SIG-M5 (cell line): ENCODE measurements at regions not wholly inside any gene's neighbourhood (a gene's known extent, or its start where the extent isn't known, plus 50 kb on each side); places are given as distances from the start of the nearest gene placed in this dataset.

Experiments used
- DNase-seq: peaks from one replicate; lab custom pipeline; 2025; lab: John Stamatoyannopoulos, UW

- no peak for DNase-seq
Observed at GRCh38 chr14:61226015-61226654, 55.0 kb downstream of the TMEM30B start.

DNA sequence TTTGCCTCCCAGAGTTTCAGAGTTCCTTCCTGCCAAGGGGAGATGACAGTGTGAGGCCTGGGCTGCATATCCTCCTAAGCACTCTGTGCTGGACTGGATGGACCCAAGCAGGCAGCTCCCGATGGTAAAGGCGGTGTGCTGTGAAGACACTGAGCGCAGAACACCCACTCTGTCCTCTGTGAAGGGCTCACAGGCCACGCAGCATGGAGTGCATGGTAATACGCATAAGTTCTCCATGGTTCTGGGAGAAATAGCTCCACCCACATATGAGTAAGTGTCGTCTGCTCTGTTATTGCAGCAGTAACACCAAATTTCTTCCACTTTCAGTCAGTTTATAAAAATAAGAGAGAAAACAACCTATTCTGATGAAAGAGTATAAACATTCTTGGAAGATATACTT is 55.8 kb downstream of the TMEM30B start:
- DNase-seq = no peak

DNA sequence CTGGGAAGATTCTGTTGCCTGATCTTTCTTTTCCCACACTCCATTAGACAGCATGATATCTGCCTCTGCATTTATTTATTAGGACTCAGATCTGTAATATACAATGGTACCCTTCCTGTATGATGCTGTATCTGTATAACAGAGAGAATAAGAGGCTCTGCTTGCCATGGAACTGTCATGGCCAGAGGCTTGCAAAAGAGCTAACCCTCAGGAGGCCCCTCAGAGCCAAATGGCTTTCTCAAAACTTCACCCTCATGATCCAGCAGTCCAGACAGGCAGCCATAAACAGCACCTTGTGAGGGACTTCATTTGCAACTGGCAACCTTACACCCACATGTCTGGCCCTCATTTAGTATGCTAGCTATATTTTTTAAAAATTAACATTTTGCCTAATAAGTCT is 57.6 kb downstream of the TMEM30B start:
- no peak for DNase-seq

DNA sequence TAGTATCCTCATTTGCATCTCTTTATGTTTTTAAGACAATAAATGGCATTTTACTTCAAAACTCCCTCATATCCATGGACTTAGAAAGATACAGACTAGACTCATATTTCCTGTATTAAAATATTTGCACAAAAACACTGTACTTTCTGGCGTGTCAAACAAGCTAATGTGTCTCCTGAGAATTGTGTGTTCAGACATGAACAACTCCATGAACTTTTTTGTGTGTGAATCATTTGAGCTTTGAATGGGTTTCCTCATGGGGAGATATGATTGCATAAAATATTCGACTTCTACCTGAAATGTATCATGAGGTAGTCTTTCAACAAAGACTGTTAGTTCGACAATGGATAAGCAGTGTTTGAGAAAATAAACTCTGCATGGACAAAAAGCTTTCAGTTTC is 58.8 kb downstream of the TMEM30B start:
- DNase-seq = no peak

- DNase-seq = no peak
Observed at GRCh38 chr14:61221906-61222305, 59.2 kb downstream of the TMEM30B start.

- no peak for DNase-seq
Observed at GRCh38 chr14:61219673-61220072, 61.5 kb downstream of the TMEM30B start.

- no peak for DNase-seq
Observed at GRCh38 chr14:61219256-61219655, 61.9 kb downstream of the TMEM30B start.

DNA sequence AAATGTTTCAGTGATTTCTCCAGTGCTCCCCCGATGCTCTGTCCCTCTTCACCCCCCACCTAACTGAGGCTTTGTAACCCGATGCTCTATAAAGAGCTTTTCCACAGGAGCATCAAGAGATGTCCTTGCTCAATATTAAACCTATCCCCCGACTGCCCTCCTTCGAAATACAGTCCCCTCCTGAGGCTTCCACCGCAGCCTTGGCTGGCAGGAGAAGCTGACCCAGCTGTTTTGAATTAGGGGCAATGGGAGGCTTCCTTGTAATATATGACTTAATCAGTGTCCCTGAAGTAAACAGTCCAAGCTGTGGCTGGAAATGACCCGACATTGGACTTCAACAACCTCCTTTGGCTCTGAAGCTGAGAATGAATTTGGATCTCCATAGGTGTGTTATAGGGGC is 62.4 kb downstream of the TMEM30B start:
- no peak for DNase-seq

DNA sequence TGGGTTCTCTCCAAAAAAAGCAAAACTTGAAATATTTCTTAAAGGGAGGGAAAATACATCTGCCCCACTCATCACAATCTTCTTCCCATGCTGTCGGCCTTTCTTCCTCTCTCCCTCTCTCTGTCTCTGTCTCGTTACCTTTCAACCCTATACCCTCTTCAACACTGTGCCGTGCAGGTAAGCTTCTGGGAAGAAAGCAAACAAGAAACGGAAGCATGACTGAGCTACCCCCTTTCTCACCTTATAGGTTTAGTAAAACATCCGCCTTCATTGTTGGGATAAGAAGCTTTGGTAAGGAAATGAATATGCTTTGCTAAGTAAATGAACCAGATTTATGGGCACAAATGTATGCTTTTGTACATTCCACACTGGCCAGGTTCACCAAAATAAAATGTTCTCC is 63.0 kb downstream of the TMEM30B start:
- no peak for DNase-seq

GRCh38 chr14:61217516-61217915 is 63.6 kb downstream of the TMEM30B start:
- no peak for DNase-seq

GRCh38 chr14:61215222-61216020 is 65.7 kb downstream of the TMEM30B start:
- DNase-seq = no peak

GRCh38 chr14:61213920-61214319 is 67.2 kb downstream of the TMEM30B start:
- no peak for DNase-seq

DNA sequence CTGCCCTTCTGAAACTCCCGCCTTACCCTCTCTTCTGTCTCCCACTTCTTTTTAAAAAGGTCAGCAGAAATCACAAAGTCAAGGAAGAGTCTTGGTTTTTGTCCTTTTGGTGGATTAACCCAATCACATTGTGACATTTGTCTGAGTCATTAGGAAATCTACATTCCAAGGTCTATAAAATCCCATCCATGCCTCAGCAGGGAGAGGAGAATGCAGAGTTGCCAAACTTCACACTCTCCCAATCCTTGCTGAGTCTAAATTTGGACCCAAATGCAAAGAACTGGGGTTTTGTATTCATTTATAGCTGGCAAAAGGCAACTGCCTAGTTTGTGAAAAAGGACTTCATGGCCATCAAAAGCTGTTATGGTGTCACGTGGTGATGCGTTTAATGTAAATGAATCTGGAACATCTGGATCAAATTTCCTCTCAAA is 67.9 kb downstream of the TMEM30B start:
- DNase-seq = no peak

DNA sequence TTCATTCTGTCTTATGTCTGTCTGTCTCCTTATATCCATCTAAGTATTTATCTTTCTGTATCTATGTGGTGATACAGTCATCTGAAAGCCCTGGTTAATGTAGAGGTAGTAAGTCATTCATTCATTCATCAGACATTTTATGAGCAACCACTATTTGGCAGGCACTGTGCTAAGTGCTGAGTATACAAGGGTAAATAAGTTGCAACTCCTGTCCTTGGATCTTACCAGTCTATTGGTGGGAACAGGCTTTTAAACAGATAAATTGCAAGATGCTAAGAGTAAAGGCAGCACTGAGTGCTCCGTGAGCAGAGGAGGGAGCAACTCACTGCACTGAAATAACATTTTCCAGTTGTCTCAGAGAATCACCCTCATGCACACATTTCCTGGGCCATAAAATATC is 68.6 kb downstream of the TMEM30B start:
- no peak for DNase-seq

- no peak for DNase-seq
Observed at GRCh38 chr14:61211476-61212255, 69.5 kb downstream of the TMEM30B start.

GRCh38 chr14:61203081-61203753 is 77.9 kb downstream of the TMEM30B start:
- no peak for DNase-seq

DNA sequence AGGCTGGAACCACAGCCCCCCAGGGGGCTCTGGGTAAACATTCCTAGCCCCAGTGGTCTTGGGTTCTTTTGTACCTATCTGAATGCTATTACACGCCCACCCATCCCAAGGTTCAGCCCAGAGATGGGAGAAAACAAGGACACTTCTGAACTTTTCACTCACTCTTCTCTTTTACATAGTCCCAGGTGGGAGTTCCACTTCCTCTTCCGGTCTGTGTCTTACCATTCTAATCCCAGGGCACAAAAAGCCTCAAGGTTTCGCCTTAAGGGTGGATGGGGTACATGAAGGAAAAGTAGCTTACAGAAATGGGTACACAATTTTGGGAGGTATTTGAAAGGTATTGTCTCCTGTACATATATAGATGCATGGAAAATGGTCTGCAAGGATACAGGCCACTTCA is 79.0 kb downstream of the TMEM30B start:
- no peak for DNase-seq

DNA sequence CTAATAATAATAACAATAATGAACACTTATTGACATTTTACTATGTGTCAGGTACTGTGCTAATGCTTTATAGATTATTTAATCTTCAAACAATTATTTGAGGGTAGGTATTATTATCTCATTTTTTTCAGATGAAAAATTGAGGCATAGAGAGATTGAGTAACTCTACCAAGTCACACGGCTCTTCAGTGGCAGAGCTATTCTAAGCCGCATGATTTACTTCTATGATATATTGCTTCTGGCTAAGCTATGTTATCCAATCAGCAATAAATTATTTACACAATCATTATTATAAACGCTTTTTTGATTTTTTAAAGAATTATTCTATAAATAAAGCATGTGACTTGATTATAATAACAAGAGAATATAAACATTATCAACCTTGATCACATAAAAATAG is 80.0 kb downstream of the TMEM30B start:
- DNase-seq = no peak

- no peak for DNase-seq
Observed at GRCh38 chr14:61197416-61197815, 83.7 kb downstream of the TMEM30B start.

DNA sequence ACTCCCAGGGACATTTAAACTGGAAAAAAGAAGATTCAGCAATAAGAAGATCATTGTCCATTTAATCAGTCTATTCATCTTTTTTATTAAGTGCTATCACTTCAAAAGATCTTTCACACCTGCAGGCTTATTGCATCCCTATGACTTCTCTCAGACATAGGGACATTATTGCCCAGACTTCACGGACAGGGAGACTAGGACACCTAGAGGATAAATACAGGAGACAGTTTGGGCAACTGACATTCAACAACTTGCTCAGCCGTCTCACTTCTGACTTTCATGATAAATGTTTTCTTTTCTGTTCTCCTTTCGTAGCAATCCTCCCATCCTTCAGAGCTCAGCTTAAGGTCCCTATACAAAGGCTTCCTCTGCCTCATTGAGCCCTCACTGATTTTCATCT is 84.3 kb downstream of the TMEM30B start:
- no peak for DNase-seq

GRCh38 chr14:61196034-61196433 is 85.1 kb downstream of the TMEM30B start:
- no peak for DNase-seq

- no peak for DNase-seq
Observed at GRCh38 chr14:61193476-61193875, 87.7 kb downstream of the TMEM30B start.
